ENCODE measurements at regions not wholly inside any gene's neighbourhood (a gene's known extent, or its start where the extent isn't known, plus 50 kb on each side); places are given as distances from the start of the nearest gene placed in this dataset.

DNA sequence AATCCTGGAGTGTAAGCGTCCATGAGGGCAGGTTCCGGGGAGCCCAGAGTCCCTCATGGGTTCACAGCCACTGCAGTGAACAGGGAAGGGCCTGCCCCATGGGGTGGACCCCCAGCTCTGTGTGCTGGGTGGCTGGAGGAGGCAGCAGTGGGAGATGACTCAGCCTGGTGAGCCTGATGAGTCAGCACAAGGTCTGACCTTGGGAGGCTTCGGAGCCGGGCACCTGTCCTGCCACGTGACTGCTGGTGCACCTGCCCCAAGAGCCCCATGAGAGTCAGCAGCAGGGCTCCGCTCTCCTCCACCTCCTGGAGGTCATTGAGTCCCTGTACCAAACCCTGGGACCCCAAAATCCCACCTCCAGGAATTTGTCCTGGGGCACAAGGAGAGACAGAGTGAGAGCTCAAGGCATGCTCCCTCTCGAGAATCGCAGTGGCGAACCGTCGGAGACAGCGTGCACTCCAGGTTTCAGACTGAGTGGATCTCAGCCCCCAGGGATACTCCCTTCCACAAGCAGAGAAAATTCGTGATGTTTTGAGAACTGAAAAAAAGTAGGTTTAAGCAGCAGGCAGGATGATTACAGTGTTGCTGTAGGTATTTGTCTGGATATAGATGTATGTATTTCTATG, 1221.7 kb downstream of the BRD1 start:
- no peak overlapping the region for H3K27ac ChIP-seq (ENCODE audit: low read length)
- no peak overlapping the region for H3K9ac ChIP-seq (ENCODE audit: low read depth, low read length)
- no peaks in the 10 kb centered on the region for H3K27me3 ChIP-seq (ENCODE audit: insufficient read depth, low read length)
- no peaks in the 10 kb centered on the region for H3K9me3 ChIP-seq (ENCODE audit: insufficient read depth, low read depth, low read length)
- no peaks in the 10 kb centered on the region; the same call in 1 of the 2 replicates for H3K4me1 ChIP-seq (ENCODE audit: insufficient read depth, low read length)
- H3K36me3 ChIP-seq (ENCODE audit: insufficient read depth, low read depth, low read length): no peaks in the 10 kb centered on the region
- H3K4me3 ChIP-seq (ENCODE audit: low read length): no peak overlapping the region

DNA sequence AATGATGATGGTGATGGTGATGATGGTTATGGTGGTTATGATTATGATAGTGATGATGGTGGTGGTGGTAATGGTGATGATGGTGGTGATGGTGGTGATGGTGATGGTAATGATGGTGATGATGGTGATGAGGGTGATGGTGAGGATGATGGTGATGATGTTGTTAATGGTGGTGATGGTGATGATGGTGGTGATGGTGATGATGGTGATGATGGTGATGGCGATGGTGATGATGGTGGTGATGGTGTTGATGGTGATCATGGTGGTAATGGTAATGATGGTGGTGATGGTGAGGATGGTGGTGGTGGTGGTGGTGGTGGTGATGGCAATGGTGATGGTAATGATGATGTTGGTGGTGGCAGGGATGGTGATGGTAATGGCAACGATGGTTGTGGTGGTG, 1222.5 kb downstream of the BRD1 start:
- Histone ChIP-seq H3K4me3 (ENCODE audit: low read length) (no peak overlapping the region), H3K9ac (ENCODE audit: low read depth, low read length) (no peak overlapping the region), H3K27ac (ENCODE audit: low read length) (no peak overlapping the region), H3K4me1 (ENCODE audit: insufficient read depth, low read length) (no peaks in the 10 kb centered on the region; the same call in 1 of the 2 replicates), H3K9me3 (ENCODE audit: insufficient read depth, low read depth, low read length) (no peaks in the 10 kb centered on the region), H3K36me3 (ENCODE audit: insufficient read depth, low read depth, low read length) (no peaks in the 10 kb centered on the region), H3K27me3 (ENCODE audit: insufficient read depth, low read length) (no peaks in the 10 kb centered on the region)

DNA sequence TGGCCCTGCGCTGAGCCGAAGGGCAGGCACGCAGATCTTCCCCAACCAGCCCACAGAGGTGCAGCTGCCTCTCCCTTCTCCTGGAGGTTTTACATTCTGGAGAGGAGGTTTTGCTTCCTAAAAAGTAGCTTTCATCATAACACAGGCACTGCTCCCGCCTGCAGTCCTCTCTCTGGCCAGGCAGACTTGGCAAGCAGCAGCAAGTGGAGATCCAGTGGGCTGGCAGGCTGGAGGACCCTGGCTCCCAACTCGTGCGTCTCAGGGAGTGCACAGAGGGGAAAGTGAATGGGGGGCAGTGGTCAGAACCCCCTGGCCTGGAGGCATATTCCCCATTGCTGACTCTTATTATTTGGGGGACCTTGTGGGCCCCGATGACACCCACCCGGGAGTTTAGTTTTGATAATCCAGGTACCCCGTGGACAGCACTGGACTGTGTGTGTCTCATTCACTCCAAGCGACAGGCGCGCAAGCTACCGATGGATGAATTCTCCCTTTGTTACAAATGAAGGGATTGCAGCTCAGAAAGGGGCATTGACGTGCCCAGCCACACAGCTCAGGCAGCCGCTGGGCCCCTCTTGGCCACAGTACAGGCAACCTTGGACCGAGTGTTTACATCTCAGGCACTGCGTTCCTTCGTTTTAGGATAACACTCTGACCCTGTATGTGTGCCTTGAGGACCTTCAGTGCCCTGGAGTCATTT, 1223.9 kb downstream of the BRD1 start:
- H3K27ac ChIP-seq (ENCODE audit: low read length): no peak overlapping the region
- no peak overlapping the region for H3K4me3 ChIP-seq (ENCODE audit: low read length)

DNA sequence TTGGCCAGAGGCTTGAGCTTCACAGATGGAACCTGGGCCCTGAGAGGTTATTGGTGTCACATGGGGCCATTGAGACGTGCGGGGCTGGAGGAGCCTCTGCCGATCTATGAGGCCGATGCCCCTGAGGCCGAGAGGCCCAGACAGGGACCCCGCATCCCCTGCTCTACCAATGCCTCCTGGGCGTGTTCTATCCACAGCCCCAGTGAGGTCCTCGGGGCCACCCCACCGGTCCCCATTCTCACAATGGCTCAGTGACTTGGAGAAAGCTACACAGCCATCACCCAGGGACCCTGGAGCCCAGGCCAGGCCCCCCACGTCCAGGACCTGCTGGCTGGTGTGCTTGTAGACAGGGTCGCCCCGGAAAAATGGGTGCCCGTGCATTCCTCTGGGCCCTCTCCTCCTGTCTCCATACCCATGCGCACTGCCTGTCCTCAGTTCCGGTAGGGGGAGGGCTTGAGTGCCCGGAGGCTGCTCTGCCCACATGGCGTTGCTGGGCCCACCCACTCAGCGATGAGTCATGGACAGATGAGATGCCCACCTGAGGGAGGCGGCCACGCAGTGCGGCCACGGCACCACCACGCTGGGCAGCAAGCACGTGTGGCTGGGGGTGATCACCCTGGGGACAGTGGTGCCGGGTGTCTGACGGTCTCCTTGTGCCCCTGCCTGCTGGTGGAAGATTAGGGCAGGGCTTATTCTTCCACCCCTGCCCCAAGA, 1224.7 kb downstream of the BRD1 start:
- Histone ChIP-seq H3K4me3 (ENCODE audit: low read length) (no peak overlapping the region), H3K9ac (ENCODE audit: low read depth, low read length) (no peak overlapping the region), H3K9me3 (ENCODE audit: insufficient read depth, low read depth, low read length) (no peaks in the 10 kb centered on the region), H3K27me3 (ENCODE audit: insufficient read depth, low read length) (no peaks in the 10 kb centered on the region), H3K4me1 (ENCODE audit: insufficient read depth, low read length) (no peaks in the 10 kb centered on the region; the same call in 1 of the 2 replicates), H3K36me3 (ENCODE audit: insufficient read depth, low read depth, low read length) (no peaks in the 10 kb centered on the region), H3K27ac (ENCODE audit: low read length) (no peak overlapping the region)

More for the DNA sequence above, 1223.9 kb downstream of the BRD1 start:
- no peaks in the 10 kb centered on the region for H3K27me3 ChIP-seq (ENCODE audit: insufficient read depth, low read length)
- H3K9me3 ChIP-seq (ENCODE audit: insufficient read depth, low read depth, low read length): no peaks in the 10 kb centered on the region
- H3K9ac ChIP-seq (ENCODE audit: low read depth, low read length): no peak overlapping the region
- no peaks in the 10 kb centered on the region; the same call in 1 of the 2 replicates for H3K4me1 ChIP-seq (ENCODE audit: insufficient read depth, low read length)
- H3K36me3 ChIP-seq (ENCODE audit: insufficient read depth, low read depth, low read length): no peaks in the 10 kb centered on the region

GRCh38 chr22:48600681-48601080, 1227.0 kb downstream of the BRD1 start:
- Histone ChIP-seq H3K36me3 (ENCODE audit: insufficient read depth, low read depth, low read length) (no peaks in the 10 kb centered on the region), H3K4me1 (ENCODE audit: insufficient read depth, low read length) (no peaks in the 10 kb centered on the region), H3K27ac (ENCODE audit: low read length) (no peak overlapping the region), H3K4me3 (ENCODE audit: low read length) (no peak overlapping the region), H3K9me3 (ENCODE audit: insufficient read depth, low read depth, low read length) (no peaks in the 10 kb centered on the region), H3K9ac (ENCODE audit: low read depth, low read length) (no peak overlapping the region), H3K27me3 (ENCODE audit: insufficient read depth, low read length) (no peaks in the 10 kb centered on the region)

DNA sequence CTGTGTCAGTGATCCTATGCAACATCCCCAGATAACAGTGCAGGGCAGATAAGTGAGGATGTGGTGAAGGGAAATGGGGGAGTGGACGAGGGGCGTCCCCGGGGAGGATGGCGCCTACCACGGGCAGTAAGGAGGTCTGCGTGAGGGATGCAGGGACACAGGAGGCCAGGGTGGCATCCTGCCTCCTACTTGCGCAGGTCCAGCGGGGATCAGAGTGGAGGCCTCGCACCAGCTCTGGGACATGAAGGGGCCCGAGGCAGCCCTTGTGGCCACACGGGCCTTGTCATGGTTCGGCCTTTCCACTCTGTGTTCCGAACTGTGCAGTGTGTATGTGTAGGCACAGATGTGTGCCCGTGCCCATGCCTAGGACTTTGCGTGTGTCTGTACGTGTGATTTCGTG, 1227.5 kb downstream of the BRD1 start:
- H3K27ac ChIP-seq (ENCODE audit: low read length): no peak overlapping the region
- no peaks in the 10 kb centered on the region for H3K36me3 ChIP-seq (ENCODE audit: insufficient read depth, low read depth, low read length)
- H3K9ac ChIP-seq (ENCODE audit: low read depth, low read length): no peak overlapping the region
- no peaks in the 10 kb centered on the region for H3K9me3 ChIP-seq (ENCODE audit: insufficient read depth, low read depth, low read length)
- no peak overlapping the region for H3K4me3 ChIP-seq (ENCODE audit: low read length)
- no peaks in the 10 kb centered on the region for H3K27me3 ChIP-seq (ENCODE audit: insufficient read depth, low read length)
- H3K4me1 ChIP-seq (ENCODE audit: insufficient read depth, low read length): no peaks in the 10 kb centered on the region

- Histone ChIP-seq H3K9ac (ENCODE audit: low read depth, low read length) (no peak overlapping the region), H3K4me3 (ENCODE audit: low read length) (no peak overlapping the region), H3K4me1 (ENCODE audit: insufficient read depth, low read length) (no peaks in the 10 kb centered on the region), H3K27ac (ENCODE audit: low read length) (no peak overlapping the region), H3K27me3 (ENCODE audit: insufficient read depth, low read length) (no peaks in the 10 kb centered on the region), H3K9me3 (ENCODE audit: insufficient read depth, low read depth, low read length) (no peaks in the 10 kb centered on the region), H3K36me3 (ENCODE audit: insufficient read depth, low read depth, low read length) (no peaks in the 10 kb centered on the region)
Observed at GRCh38 chr22:48599346-48599745, 1228.3 kb downstream of the BRD1 start.

DNA sequence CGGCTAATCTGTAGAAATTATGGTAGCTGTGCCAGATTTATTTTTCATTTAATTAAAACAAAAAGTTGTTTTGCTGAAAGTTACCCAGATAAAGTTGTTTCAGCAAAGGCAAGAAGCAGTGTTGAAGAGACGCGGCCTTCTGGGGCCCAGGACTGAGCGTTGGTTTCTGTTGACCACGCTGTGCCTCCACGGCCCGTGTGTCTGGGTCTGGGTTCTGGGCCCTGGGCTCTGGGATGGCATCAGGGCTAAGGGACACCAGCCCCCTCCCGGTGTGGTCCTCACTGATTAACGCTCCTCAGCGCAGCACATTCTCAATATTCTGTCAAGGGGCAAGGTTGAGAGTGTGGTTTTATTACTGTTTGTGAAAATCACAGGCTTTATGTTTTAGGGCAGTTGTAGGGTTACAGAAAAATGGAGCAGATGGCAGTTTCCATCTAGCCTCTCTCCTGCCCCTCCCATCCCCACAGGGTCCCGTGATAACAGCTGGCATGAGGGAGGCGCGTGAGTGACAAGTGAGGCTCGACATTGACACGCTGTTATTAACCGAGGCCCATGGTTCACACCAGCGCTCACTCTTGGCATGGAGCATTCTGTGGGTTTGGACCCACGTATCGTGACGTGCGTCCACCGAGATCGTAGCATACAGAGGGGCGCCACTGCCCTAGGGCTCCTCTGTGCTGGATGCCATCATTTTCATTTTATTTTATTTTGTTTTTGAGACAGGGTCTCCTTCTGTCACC, 1231.4 kb downstream of the BRD1 start:
- H3K27me3 ChIP-seq (ENCODE audit: insufficient read depth, low read length): no peaks in the 10 kb centered on the region
- no peak overlapping the region for H3K9ac ChIP-seq (ENCODE audit: low read depth, low read length)
- no peak overlapping the region for H3K27ac ChIP-seq (ENCODE audit: low read length)
- no peaks in the 10 kb centered on the region for H3K4me1 ChIP-seq (ENCODE audit: insufficient read depth, low read length)
- H3K9me3 ChIP-seq (ENCODE audit: insufficient read depth, low read depth, low read length): no peaks in the 10 kb centered on the region
- no peaks in the 10 kb centered on the region for H3K36me3 ChIP-seq (ENCODE audit: insufficient read depth, low read depth, low read length)
- no peak overlapping the region for H3K4me3 ChIP-seq (ENCODE audit: low read length)

- Histone ChIP-seq H3K27ac (ENCODE audit: low read length) (no peak overlapping the region), H3K9me3 (ENCODE audit: insufficient read depth, low read depth, low read length) (no peaks in the 10 kb centered on the region), H3K4me1 (ENCODE audit: insufficient read depth, low read length) (no peaks in the 10 kb centered on the region), H3K4me3 (ENCODE audit: low read length) (no peak overlapping the region), H3K36me3 (ENCODE audit: insufficient read depth, low read depth, low read length) (no peaks in the 10 kb centered on the region), H3K27me3 (ENCODE audit: insufficient read depth, low read length) (no peaks in the 10 kb centered on the region), H3K9ac (ENCODE audit: low read depth, low read length) (no peak overlapping the region)
Observed at GRCh38 chr22:48595511-48595905, 1232.2 kb downstream of the BRD1 start.

- Histone ChIP-seq H3K9me3 (ENCODE audit: insufficient read depth, low read depth, low read length) (no peaks in the 10 kb centered on the region), H3K27me3 (ENCODE audit: insufficient read depth, low read length) (no peaks in the 10 kb centered on the region), H3K4me3 (ENCODE audit: low read length) (no peak overlapping the region), H3K9ac (ENCODE audit: low read depth, low read length) (no peak overlapping the region), H3K36me3 (ENCODE audit: insufficient read depth, low read depth, low read length) (no peaks in the 10 kb centered on the region), H3K4me1 (ENCODE audit: insufficient read depth, low read length) (no peaks in the 10 kb centered on the region), H3K27ac (ENCODE audit: low read length) (no peak overlapping the region)
Observed at GRCh38 chr22:48594757-48595510, 1232.7 kb downstream of the BRD1 start.

Data from iPS-20b (cell line).